ENCODE measurements at regions not wholly inside any gene's neighbourhood (a gene's known extent, or its start where the extent isn't known, plus 50 kb on each side); places are given as distances from the start of the nearest gene placed in this dataset.
A peak's percentile ranks its signal among the peaks of the same experiment; 100 is the strongest.

DNA sequence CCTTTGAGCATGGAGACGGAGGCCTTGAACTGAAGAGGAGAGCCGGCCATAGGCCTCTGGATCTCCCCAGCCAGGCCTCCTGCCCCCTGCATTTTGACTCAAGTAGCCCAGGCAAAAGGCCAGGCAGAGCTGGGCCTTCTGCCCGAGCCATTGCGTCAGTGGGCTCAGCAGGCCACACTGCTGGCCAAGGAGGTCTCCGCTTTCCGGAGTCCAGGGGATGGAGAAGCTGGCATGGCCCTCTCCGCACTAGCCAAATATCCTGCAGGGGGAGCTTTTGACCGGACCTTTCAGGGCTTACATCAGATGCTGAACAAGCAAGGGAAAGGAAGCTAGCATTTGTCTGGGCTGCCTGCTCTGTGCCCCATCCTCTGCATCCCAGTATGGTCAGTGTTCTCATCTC is 386.8 kb downstream of the TRIM36 start:
- H3K36me3 ChIP-seq (ENCODE audit: insufficient read depth, low read length, poor library complexity, severe bottlenecking), result no peaks in the 10 kb centered on the region
- TF ChIP-seq, protein P1, sequence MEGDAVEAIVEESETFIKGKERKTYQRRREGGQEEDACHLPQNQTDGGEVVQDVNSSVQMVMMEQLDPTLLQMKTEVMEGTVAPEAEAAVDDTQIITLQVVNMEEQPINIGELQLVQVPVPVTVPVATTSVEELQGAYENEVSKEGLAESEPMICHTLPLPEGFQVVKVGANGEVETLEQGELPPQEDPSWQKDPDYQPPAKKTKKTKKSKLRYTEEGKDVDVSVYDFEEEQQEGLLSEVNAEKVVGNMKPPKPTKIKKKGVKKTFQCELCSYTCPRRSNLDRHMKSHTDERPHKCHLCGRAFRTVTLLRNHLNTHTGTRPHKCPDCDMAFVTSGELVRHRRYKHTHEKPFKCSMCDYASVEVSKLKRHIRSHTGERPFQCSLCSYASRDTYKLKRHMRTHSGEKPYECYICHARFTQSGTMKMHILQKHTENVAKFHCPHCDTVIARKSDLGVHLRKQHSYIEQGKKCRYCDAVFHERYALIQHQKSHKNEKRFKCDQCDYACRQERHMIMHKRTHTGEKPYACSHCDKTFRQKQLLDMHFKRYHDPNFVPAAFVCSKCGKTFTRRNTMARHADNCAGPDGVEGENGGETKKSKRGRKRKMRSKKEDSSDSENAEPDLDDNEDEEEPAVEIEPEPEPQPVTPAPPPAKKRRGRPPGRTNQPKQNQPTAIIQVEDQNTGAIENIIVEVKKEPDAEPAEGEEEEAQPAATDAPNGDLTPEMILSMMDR (conservative IDR thresholded peaks at IDR 0.05; ENCODE audit: low read depth, low read length), result no peak
- TF ChIP-seq EZH2 (IDR thresholded peaks at IDR 0.05; ENCODE audit: borderline replicate concordance, low read depth, low read length, poor library complexity, severe bottlenecking), result no peak
- H3K27me3 ChIP-seq (replicated peaks; ENCODE audit: insufficient read depth, low read depth, low read length, poor library complexity), result no peaks in the 10 kb centered on the region
- DNase-seq (ENCODE audit: low spot score), result peak; percentile 3
- POLR2A ChIA-PET (ENCODE audit: low non-redundant PET), result no interaction called here
- CTCF ChIA-PET, result interaction anchor here (0.6 kb wide), 1 partner anchor 231 kb away, joined by 3 read pairs; no protein-coding TSS in a partner anchor
- intact Hi-C loops (cut with micrococcal nuclease; ENCODE audit: unreplicated experiment), result loop anchor here (10.0 kb wide), 1 partner anchor 462 kb away; no protein-coding TSS in a partner anchor
- H3K4me3 ChIP-seq (ENCODE audit: low read depth, low read length, poor library complexity, severe bottlenecking), result no peak overlapping the region
- no peaks in the 10 kb centered on the region for H3K9me3 ChIP-seq (ENCODE audit: low read depth, low read length, poor library complexity, severe bottlenecking)
- no peaks in the 10 kb centered on the region for H3K4me1 ChIP-seq (ENCODE audit: insufficient read depth, low read length, poor library complexity, severe bottlenecking)
- no TSS peak for BruUV-seq (replicated peaks)
- no peak overlapping the region for H3K27ac ChIP-seq (ENCODE audit: low read depth, low read length, poor library complexity, severe bottlenecking)

GRCh38 chr5:114782177-114782576 is 387.5 kb downstream of the TRIM36 start:
- no peaks in the 10 kb centered on the region for H3K4me1 ChIP-seq (ENCODE audit: insufficient read depth, low read length, poor library complexity, severe bottlenecking)

DNA sequence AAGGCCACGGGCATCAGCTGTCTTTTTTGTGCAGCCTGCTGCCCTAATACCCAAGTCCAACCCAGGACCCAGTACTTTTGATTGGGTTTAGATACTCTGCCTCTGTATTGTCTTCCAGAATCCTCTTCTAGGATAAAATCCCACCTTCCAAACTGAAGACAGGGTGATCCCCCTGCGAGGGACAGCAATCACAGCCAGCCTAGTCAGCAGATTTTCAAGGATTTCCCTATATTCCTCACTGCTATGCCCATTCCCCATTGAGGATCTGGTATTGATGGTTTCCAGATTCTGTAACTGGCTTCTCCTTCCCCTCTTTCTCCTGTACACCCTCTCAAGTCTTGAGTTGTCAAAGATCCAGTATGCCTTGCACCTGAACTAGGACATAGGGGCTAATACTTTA is 389.4 kb downstream of the TRIM36 start:
- ChIA-PET CTCF (no interaction called here), POLR2A (ENCODE audit: low non-redundant PET) (no interaction called here)
- Histone ChIP-seq H3K36me3 (ENCODE audit: insufficient read depth, low read length, poor library complexity, severe bottlenecking) (no peaks in the 10 kb centered on the region), H3K4me1 (ENCODE audit: insufficient read depth, low read length, poor library complexity, severe bottlenecking) (no peaks in the 10 kb centered on the region), H3K4me3 (ENCODE audit: low read depth, low read length, poor library complexity, severe bottlenecking) (no peak overlapping the region), H3K27me3 (replicated peaks; ENCODE audit: insufficient read depth, low read depth, low read length, poor library complexity) (no peaks in the 10 kb centered on the region), H3K27ac (ENCODE audit: low read depth, low read length, poor library complexity, severe bottlenecking) (no peak overlapping the region), H3K9me3 (ENCODE audit: low read depth, low read length, poor library complexity, severe bottlenecking) (no peaks in the 10 kb centered on the region)
- no peak for DNase-seq (ENCODE audit: low spot score)
- no TSS peak for BruUV-seq (replicated peaks)
- intact Hi-C loops (cut with micrococcal nuclease; ENCODE audit: unreplicated experiment), result loop anchor here (10.0 kb wide), 1 partner anchor 465 kb away; no protein-coding TSS in a partner anchor
- TF ChIP-seq, protein P1 (conservative IDR thresholded peaks at IDR 0.05; ENCODE audit: low read depth, low read length), result no peak
- TF ChIP-seq EZH2 (IDR thresholded peaks at IDR 0.05; ENCODE audit: borderline replicate concordance, low read depth, low read length, poor library complexity, severe bottlenecking), result no peak

More at GRCh38 chr5:114782177-114782576, 387.5 kb downstream of the TRIM36 start:
- Histone ChIP-seq H3K9me3 (ENCODE audit: low read depth, low read length, poor library complexity, severe bottlenecking) (no peaks in the 10 kb centered on the region), H3K36me3 (ENCODE audit: insufficient read depth, low read length, poor library complexity, severe bottlenecking) (no peaks in the 10 kb centered on the region), H3K27me3 (replicated peaks; ENCODE audit: insufficient read depth, low read depth, low read length, poor library complexity) (no peaks in the 10 kb centered on the region), H3K4me3 (ENCODE audit: low read depth, low read length, poor library complexity, severe bottlenecking) (no peak overlapping the region), H3K27ac (ENCODE audit: low read depth, low read length, poor library complexity, severe bottlenecking) (no peak overlapping the region)
- no peak for DNase-seq (ENCODE audit: low spot score)
- TF ChIP-seq, protein P1 (conservative IDR thresholded peaks at IDR 0.05; ENCODE audit: low read depth, low read length), result no peak
- no peak for TF ChIP-seq EZH2 (IDR thresholded peaks at IDR 0.05; ENCODE audit: borderline replicate concordance, low read depth, low read length, poor library complexity, severe bottlenecking)
- ChIA-PET CTCF (no interaction called here), POLR2A (ENCODE audit: low non-redundant PET) (no interaction called here)
- BruUV-seq (replicated peaks), result no TSS peak
- intact Hi-C loops (cut with micrococcal nuclease; ENCODE audit: unreplicated experiment), result loop anchor here (10.0 kb wide), 1 partner anchor 463 kb away; no protein-coding TSS in a partner anchor

Data from A673 (cell line).